Suprapubic skin (tissue), 3 donors: ENCODE measurements at regions not wholly inside any gene's neighbourhood (a gene's known extent, or its start where the extent isn't known, plus 50 kb on each side); places are given as distances from the start of the nearest gene placed in this dataset.

Experiments
- EP300 ChIP-seq: sonication (generic); formaldehyde crosslinking; IDR thresholded peaks from one replicate; pipeline ENCODE4 v1.6.1; 2017; ENCODE audit warnings: antibody characterized with exemption
- POLR2A ChIP-seq, 2 donors: fragments of 450-650 bp; IDR thresholded peaks; one replicate each; pipeline ENCODE4 v1.6.1; 2017; ENCODE audit warnings: antibody characterized with exemption in 2 of 2, mild to moderate bottlenecking in 2 of 2, moderate library complexity in 2 of 2
- TF ChIP-seq, protein P1 (sequence below), 2 donors: fragments of 200-600 bp in 1 of 2; fragments of 450-650 bp in 1 of 2; sonication (generic) in 1 of 2; IDR thresholded peaks; one replicate each; pipeline ENCODE4 v1.5.1; 2016 to 2019; ENCODE audit warnings: antibody characterized with exemption in 2 of 2, mild to moderate bottlenecking in 1 of 2, moderate library complexity in 1 of 2

DNA sequence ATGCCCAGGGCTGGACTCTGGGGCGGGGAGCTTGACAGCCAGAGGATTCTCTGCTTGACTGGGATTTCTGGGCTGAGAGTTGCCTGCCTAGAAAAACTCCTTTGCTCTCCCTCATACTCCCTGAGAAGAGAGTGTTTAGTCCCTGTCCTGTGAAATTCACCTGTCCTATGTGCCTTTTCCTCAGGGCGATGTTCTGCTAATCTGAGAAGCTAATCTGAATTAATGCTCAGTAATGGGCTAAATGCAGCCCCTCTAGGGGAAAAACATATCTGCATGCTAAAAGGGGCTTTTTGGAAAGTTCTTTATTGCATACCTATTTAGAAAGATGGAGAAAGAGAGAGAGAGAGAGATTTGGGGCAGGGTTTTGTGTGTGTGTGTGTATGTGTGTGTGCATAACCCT lies 454.4 kb downstream of the GATA3 start:
- TF ChIP-seq EP300, result no peak
- TF ChIP-seq, protein P1, sequence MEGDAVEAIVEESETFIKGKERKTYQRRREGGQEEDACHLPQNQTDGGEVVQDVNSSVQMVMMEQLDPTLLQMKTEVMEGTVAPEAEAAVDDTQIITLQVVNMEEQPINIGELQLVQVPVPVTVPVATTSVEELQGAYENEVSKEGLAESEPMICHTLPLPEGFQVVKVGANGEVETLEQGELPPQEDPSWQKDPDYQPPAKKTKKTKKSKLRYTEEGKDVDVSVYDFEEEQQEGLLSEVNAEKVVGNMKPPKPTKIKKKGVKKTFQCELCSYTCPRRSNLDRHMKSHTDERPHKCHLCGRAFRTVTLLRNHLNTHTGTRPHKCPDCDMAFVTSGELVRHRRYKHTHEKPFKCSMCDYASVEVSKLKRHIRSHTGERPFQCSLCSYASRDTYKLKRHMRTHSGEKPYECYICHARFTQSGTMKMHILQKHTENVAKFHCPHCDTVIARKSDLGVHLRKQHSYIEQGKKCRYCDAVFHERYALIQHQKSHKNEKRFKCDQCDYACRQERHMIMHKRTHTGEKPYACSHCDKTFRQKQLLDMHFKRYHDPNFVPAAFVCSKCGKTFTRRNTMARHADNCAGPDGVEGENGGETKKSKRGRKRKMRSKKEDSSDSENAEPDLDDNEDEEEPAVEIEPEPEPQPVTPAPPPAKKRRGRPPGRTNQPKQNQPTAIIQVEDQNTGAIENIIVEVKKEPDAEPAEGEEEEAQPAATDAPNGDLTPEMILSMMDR (IDR thresholded peaks at IDR 0.05), result no peak
- no peak for TF ChIP-seq POLR2A (IDR thresholded peaks at IDR 0.05)
